ENCODE measurements at regions not wholly inside any gene's neighbourhood (a gene's known extent, or its start where the extent isn't known, plus 50 kb on each side); places are given as distances from the start of the nearest gene placed in this dataset.

DNA sequence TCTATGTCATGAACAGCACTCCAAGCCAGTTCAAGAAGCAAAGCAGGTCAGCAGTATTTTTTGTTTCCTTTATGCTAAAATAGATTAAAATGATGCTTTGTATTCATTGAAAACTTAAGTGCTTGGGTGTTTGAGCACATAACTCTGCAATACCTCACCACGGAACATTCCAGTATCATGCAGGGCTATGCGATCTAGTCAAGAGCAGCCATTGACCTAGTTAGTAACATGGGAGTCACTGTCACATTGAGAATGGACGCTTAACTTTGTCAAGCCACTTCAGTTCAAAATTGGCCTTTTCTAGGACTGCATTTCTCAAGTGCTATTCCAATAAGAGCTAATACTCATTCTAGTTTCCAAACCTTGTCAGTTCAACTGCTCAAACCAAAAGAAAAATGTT is 160.1 kb upstream of the FSTL5 start:
- no peak for DNase-seq

DNA sequence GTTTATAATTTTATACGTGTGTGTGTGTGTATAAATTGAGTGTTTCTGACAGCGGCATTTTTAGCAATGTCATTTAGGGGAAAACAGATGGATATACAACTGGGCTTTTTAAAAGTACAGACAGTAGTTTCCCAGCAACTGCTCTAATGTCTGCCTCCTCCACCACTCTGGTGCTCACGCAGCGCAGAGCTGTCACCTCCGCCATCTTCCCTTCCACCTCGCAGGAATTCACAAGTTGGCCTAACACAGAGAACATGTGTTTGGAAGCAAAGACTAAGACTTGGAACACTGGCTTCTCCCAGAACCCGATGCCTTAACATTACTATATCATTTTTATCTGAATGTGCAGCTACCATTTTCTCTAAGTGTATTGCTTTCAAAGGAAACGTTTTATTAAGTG is 158.3 kb upstream of the FSTL5 start:
- DNase-seq: no peak

DNA sequence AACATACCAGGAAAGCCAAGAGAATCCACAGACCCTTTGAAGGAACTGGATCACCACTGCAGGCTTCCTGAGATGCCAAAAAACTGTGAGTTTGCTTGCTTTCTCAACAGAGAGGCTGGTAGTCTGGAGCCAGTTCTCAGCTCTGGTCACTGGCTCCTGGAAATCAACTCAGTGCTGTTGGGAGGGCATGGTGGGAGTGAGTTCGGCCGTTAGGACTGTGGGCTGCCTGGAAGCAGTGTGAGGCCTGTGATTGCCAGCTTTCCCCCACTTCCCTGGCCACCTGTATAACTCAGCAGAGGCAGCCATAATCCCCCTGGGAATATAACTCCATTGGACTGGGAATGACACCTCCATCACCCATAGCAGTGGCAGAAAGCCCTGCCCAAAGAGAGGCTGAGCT is 122.0 kb upstream of the FSTL5 start:
- DNase-seq: no peak

DNA sequence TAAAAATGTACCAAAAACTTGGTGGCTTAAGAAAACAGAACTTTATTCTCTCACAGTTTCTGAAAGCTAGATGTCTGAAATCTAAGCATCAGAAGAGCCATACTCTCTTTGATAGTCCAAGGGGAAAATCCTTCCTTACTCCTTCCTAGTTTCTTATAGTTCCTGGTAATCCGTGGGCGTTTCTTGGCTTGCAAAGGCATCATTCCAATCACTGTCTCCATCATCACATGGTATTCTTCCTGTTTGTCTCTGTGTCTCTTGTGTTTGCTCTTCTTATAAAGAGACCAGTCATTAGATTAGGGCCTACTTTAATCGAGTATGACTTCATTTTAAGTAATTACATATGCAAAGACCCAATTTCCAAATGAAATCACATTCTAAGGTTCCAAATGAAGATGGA is 118.9 kb upstream of the FSTL5 start:
- peak; percentile 59 for DNase-seq

DNA sequence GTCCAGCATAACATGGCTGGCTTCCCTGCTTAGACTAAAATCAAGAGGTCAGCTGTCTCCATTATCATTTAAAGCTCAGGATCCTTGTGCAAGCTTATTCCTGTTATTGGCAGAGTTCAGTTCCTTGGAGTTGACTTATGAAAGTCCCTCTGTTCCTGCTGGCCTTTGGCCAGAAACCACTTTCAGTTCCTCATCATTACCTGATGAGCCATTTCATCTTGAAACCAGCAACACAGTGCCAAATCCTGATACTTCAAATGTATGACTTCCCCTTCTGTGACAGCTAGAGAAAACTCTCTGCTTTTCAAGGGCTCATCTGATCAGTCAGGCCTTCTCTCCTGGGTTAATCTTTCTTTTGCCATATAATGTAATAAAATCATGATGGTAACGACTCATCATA is 110.6 kb upstream of the FSTL5 start:
- peak; percentile 26 for DNase-seq

DNA sequence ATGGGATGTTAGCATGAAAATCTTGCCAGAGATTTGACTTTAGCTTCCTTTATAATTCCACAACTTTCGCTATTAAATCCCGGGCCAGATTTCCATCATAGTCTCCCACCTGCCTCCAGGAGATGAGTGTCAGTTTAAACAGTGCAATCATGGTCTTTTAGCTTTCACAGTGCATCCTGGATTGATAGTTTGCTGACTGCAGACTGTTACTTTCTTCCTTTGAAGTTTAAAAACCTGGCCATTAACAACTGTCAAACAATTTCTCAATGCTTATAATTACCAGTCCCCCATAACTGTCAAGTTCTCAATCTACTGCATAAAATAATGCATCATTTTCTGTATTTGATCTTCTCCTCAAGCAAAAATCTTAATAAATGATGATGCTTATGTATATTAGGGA is 108.4 kb upstream of the FSTL5 start:
- no peak for DNase-seq

DNA sequence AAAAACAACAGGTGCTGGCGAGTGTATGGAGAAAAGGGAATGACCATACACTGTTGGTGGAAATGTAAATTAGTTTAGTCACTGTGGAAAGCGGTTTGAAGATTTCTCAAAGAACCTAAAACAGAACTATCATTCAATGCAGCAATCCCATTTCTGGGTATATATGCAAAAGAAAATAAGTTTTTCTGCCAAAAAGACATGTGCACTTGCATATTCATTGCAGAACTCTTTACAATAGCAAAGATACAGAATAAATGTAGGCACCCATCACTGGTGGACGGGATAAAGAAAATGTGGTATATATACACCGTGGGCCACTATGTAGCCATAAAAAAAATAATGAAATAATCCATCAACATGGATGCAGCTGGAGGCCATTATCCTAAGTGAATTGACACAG is 105.1 kb upstream of the FSTL5 start:
- no peak for DNase-seq

DNA sequence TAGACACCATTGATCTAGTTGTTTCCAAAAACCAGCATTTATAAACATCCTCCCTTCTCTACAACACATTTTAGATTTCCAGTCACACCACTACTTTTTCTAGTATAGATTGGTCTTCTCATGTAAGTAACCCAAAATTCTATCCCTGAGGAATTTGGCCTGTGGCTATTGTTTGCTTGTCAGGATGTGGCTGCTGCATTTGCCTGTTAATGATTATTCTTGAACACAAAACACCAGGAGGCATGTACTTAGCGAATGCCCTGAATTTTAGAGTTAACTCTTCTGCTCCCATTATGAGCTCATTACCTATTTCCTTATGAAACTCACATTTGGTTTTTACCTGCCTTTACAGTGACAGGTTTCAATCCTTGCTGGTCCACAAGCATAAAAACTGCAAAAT is 102.0 kb upstream of the FSTL5 start:
- no peak for DNase-seq

DNA sequence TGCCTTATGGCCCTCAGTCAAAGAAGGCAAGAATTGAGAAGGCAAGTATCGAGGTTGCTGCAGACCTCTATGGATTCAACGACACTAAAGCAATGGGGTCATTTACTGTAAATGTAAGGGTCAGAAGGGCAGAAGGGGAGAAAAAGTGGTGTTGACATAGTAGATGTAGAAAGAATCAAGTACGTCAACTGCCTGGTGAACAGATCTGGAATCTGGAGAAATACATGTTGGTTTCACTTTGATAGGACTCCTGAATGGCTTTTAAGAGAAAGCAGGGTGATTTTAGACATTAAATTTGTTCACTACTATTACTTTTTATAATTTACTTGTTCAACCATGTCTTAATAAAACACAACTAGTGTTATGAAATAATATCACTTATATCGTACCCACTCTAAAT is 81.3 kb upstream of the FSTL5 start:
- DNase-seq: no peak

DNA sequence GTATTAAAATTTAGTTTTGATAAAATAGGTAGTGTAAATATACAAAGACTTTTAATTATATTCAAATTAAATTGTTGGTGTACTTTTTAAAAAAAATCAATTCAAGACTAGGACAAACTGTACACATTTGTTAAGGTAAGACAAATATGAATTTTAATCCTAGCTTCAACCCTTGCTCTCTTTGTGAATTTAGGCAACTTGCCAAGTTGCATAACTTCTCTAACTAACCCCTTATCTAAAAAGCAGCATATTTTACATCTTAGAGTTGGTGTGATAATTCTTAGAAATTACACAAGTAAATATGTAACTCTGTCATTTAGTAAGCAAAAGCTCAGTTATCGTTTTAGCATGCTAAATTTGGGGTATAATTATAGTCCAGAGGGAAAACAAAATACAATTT is 78.1 kb upstream of the FSTL5 start:
- no peak for DNase-seq

DNA sequence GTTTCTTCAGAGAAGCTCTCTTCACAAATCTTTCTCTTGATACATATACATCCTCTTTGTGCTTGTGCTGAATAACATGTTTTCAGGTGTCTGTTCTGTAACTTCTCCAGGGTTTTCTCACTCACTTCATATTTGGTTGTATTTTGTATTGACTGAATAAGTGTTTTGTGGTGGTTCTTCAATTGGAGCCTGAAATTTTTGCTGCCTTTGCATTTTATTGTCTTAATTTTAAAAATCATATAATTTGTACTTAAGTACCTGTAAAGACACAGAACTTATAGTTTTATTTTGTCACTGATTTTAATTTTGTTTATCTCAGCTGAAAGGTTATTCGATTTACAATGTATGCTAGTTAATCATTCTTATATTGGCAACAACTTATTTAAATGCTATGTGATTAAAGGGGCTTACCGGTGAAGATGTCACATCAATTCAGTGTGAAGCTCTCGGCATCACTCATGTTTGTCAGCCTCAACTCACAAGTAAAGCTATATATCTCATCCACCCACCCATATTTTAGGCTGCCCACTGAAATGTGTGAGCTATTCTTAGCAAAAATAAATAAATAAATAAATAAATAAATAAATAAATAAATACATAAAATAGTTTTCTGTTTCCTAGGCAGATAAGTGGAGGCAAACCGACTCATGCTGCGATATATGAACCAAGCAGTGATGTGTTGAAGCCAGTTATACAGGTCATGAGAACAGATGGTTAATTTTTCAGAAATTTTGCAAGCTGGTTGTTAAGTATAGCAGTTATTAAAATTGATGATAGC is 76.4 kb upstream of the FSTL5 start:
- DNase-seq: no peak

DNA sequence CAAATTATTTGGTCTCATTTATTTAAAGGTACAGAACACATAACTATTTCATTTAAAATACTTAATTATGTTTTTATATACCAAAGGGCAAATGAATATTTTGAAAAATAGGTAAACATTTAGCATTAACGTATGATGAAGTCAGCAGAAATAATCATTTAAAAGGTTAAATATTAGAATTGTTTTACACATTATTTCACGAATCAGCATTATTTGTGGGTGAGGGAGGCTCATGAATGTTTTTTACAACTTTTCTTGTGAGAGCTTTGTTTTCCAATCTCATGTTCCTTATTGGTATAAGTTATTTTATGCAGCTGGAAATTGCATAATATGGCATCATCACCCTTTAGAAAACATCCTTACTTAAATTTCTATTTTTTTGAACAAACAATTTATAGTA is 73.9 kb upstream of the FSTL5 start:
- DNase-seq: no peak

DNA sequence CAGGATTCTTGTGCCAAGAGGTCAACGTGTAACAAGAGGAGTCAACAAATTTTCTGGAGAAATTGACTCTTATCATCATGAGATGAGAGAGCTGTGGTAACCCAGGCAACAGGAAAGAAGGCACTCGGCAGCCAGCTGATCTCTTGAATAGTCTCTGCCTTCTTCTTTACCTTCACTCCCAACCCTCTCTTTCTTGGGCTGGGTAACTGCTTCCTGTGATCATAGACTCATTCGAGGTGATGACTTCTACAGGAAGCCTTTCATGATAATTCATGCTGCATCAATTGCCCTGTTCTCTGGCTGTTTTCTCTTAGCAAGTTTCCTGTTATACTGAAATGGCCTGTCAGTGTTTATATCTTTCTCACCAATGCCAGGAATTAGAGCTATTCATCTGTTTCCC is 70.8 kb upstream of the FSTL5 start:
- no peak for DNase-seq

DNA sequence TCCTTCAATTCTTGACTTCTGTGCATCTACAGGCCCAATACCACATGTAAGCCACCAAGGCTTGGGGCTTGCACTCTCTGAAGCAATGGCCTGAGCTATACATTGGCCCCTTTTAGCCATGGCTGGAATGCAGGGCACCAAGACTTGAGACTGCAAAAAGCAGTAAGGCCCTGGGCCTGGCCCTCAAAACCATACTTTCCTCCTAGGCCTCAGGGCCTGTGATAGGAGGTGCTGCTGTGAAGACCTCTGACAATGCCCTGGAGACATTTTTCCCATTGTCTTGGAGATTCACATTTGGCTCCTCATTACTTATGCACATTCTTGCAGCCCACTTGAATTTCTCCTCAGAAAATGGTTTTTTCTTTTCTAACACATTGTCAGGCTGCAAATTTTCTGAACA is 68.5 kb upstream of the FSTL5 start:
- DNase-seq: no peak

DNA sequence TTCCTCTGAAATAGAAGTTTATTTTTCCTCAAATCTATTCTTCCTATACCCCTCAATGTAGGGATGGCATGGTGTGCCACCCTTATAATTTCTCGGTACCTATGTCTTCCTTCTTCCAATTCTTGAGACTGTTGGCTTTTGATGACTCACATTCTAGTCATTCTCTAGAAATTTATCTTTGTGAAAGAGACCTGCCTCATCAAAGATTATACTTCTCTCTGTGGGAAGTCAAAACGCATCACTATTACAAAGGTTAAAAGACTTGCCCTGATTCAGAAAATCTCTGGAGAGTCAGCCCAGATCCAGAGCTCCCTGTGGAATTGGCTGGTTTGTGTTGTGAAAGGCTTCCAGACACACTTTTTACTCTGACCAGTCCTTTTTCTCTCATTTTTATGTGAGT is 65.9 kb upstream of the FSTL5 start:
- no peak for DNase-seq

DNA sequence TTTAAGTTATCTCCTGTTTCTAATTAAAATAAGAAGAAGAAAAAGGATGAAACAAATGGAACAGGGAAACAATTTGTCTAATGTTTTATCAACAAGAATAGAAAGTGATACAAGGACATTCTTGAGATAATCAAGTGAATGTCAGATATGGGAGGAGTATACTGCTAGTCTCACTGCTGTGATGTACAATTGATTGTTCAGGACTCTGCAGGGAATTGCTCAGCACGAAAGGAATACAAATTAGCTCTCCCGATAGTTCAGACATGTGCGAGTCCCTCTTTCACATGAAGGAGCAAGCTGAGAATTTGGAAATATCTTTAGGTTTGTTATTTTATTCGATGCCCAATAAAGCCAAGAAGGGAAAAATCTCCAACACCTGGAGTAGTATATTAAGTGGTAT is 57.3 kb upstream of the FSTL5 start:
- DNase-seq: no peak
